DOHH2 (cell line): ENCODE measurements at regions not wholly inside any gene's neighbourhood (a gene's known extent, or its start where the extent isn't known, plus 50 kb on each side); places are given as distances from the start of the nearest gene placed in this dataset.

Source experiments
- CTCF ChIP-seq: fragments of 200-600 bp; sonication (generic); IDR thresholded peaks from one replicate; pipeline ENCODE4 v1.5.1; 2014; ENCODE audit warnings: antibody characterized with exemption, mild to moderate bottlenecking, low read depth, low read length; ENCODE audit not compliant: poor library complexity, severe bottlenecking
- EZH2phosphoT487 ChIP-seq: fragments of 200-600 bp; sonication (generic); IDR thresholded peaks from 2 replicates; pipeline ENCODE4 v1.6.1; 2017; ENCODE audit warnings: borderline replicate concordance, mild to moderate bottlenecking, antibody characterized with exemption, low read length, moderate library complexity, mixed read lengths

- TF ChIP-seq CTCF (no peak), EZH2phosphoT487 (no peak)
Measured at GRCh38 chr16:54589326-54589725, 302.7 kb upstream of the IRX3 start.
